Vagina (tissue), 2 donors: ENCODE measurements at regions not wholly inside any gene's neighbourhood (a gene's known extent, or its start where the extent isn't known, plus 50 kb on each side); places are given as distances from the start of the nearest gene placed in this dataset.

Source experiments
- CTCF ChIP-seq, 3 experiments: fragments of 450-650 bp in 2 of 3; fragments of 200-600 bp in 1 of 3; sonication (generic) in 1 of 3; IDR thresholded peaks; one replicate each; pipeline ENCODE4 v1.5.1; 2017 to 2019; ENCODE audit warnings: antibody characterized with exemption in 3 of 3, mild to moderate bottlenecking in 2 of 3, moderate library complexity in 2 of 3
- POLR2A ChIP-seq, 2 donors: fragments of 450-650 bp; IDR thresholded peaks; one replicate each; pipeline ENCODE4 v1.6.1; 2017; ENCODE audit warnings: antibody characterized with exemption in 2 of 2, mild to moderate bottlenecking in 2 of 2, moderate library complexity in 2 of 2
- POLR2AphosphoS5 ChIP-seq, 2 donors: sonication (generic); formaldehyde crosslinking; IDR thresholded peaks; one replicate each; pipeline ENCODE4 v1.9.0; 2017; ENCODE audit warnings: antibody characterized with exemption in 2 of 2, mild to moderate bottlenecking in 2 of 2, low read depth in 1 of 2; ENCODE audit not compliant: insufficient read depth in 1 of 2

- TF ChIP-seq POLR2AphosphoS5 (IDR thresholded peaks at IDR 0.05; ENCODE audit: insufficient read depth in 1 of 2, low read depth in 1 of 2) (no peak), CTCF (IDR thresholded peaks at IDR 0.05) (no peak), POLR2A (IDR thresholded peaks at IDR 0.05) (no peak)
Observed at GRCh38 chr5:62732677-62733121, 154.1 kb downstream of the LRRC70 start.
